CD4-positive, alpha-beta T cell treated with Interleukin-4 for 1 hour (primary cell): ENCODE measurements at regions not wholly inside any gene's neighbourhood (a gene's known extent, or its start where the extent isn't known, plus 50 kb on each side); places are given as distances from the start of the nearest gene placed in this dataset.

Experiments used
- DNase-seq, 2 donors: peaks; one replicate each; pipeline ENCODE4 v3.0.0-alpha.2; 2020 to 2022

- DNase-seq, result no peak
Observed at GRCh38 chr16:86377251-86378022, 132.9 kb upstream of the FOXF1 start.

GRCh38 chr16:86378128-86378527 lies 132.2 kb upstream of the FOXF1 start:
- DNase-seq, result no peak

- no peak for DNase-seq
Observed at GRCh38 chr16:86378831-86379504, 131.4 kb upstream of the FOXF1 start.

GRCh38 chr16:86379505-86379846 lies 130.9 kb upstream of the FOXF1 start:
- no peak for DNase-seq

GRCh38 chr16:86380030-86380429 lies 130.3 kb upstream of the FOXF1 start:
- DNase-seq, result no peak

GRCh38 chr16:86381491-86381890 lies 128.8 kb upstream of the FOXF1 start:
- DNase-seq, result no peak

GRCh38 chr16:86382067-86382773 lies 128.1 kb upstream of the FOXF1 start:
- DNase-seq, result no peak

GRCh38 chr16:86382774-86383407 lies 127.4 kb upstream of the FOXF1 start:
- no peak for DNase-seq

GRCh38 chr16:86383488-86384262 lies 126.7 kb upstream of the FOXF1 start:
- DNase-seq, result no peak

- no peak for DNase-seq
Observed at GRCh38 chr16:86384263-86384649, 126.1 kb upstream of the FOXF1 start.

GRCh38 chr16:86384980-86385379 lies 125.3 kb upstream of the FOXF1 start:
- DNase-seq, result no peak

GRCh38 chr16:86387468-86388440 lies 122.6 kb upstream of the FOXF1 start:
- no peak for DNase-seq

GRCh38 chr16:86388976-86389375 lies 121.4 kb upstream of the FOXF1 start:
- DNase-seq, result no peak

GRCh38 chr16:86389566-86390328 lies 120.6 kb upstream of the FOXF1 start:
- no peak for DNase-seq

GRCh38 chr16:86390335-86390734 lies 120.0 kb upstream of the FOXF1 start:
- no peak for DNase-seq

- DNase-seq, result no peak
Observed at GRCh38 chr16:86391486-86391885, 118.8 kb upstream of the FOXF1 start.

- no peak for DNase-seq
Observed at GRCh38 chr16:86391984-86392383, 118.3 kb upstream of the FOXF1 start.

GRCh38 chr16:86392436-86393152 lies 117.7 kb upstream of the FOXF1 start:
- DNase-seq, result no peak

GRCh38 chr16:86393907-86394626 lies 116.3 kb upstream of the FOXF1 start:
- DNase-seq, result no peak
